Hypothalamus (tissue), 51 donors: ENCODE measurements at regions not wholly inside any gene's neighbourhood (a gene's known extent, or its start where the extent isn't known, plus 50 kb on each side); places are given as distances from the start of the nearest gene placed in this dataset.
"Not testable (repeated sequence)": the region's sequence is repeated elsewhere in the genome, so short reads cannot be mapped to it uniquely, and the experiment has no call there.

ENCODE experiments used
- DNase-seq, 51 donors: peaks; one replicate each; lab custom pipeline; 2025; lab: John Stamatoyannopoulos, UW

DNA sequence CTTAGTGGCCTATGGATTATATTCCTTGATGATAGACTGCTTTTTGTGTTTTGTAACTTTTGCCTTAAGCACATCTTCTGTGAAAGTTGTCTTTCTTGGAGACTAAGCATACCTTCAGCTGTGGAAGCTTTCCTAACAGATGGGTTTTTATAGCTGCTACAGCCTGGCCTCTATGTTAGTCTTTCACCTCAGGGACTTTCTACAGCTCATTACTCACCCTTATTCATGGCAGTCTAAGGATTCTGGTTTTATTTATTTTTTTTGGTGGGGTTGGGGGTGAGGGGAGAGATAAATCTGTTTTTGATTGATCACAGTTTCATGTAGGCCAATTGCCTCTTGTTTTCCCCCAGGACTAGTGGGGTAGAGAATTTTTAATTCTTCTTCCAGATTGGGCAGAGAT, 219.9 kb downstream of the DKK1 start:
- no peak for DNase-seq

DNA sequence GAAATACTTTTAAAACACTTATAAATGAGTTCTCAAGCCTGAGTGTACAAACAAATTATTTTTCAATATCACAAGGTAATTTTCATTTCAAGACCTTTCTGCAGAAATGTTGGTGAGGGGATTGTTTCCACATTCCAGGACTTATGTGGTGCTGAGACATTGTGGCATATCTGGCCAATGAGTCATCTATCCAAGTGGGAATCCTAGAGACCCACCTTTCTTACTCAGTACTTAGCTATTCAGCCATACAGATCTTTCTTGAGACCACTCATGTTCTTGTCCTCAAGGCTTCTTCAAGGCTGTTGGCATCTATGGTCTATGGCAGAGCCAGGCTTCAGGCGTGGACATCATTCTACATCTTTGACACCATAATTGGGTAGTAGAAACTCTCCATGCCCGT, 225.4 kb downstream of the DKK1 start:
- DNase-seq, result no peak

DNA sequence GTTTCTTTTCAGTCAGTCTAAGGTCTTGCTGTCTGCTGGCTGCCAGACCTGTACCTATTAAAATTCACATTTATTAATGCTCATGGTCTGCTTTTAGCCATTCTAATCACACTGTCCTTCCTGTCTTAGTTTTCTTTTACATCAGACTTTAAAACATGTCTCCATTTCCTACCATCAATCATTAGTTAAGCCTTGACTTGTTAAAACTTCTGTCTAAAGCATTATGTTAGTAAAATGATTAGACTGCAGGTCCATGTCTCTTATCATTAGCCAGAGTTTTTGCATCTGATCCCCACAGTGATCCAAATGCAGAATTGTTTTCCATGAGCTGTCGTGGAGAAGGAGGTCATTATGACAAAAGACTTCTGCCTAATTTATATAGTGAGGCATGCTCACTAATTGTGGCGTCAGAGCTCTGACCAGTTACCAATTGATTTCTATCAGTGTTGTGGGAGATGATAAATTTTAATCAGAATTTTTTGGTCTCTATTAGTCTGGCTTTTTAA, 226.5 kb downstream of the DKK1 start:
- DNase-seq, result no peak

DNA sequence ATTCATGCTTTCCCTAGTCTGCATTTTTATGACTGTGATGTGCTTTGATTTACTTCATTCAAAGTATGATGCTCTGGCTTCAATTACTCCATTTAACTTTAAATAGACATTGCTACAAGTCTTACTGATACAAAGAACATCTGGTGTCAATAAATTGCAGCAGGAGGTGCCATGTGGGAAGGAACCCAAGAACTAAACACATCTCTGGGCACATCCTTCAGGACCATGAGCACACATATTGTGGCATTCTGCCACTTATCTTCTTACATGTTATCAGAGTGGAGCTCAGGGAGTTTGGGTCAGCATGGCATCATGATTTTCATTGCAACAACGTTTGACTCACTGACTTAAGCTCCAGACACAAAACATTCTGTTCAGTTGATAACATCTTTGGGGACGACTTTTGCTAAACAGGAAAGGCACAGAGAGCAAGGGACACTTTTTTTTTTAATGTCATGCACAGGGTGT, 227.0 kb downstream of the DKK1 start:
- no peak for DNase-seq

DNA sequence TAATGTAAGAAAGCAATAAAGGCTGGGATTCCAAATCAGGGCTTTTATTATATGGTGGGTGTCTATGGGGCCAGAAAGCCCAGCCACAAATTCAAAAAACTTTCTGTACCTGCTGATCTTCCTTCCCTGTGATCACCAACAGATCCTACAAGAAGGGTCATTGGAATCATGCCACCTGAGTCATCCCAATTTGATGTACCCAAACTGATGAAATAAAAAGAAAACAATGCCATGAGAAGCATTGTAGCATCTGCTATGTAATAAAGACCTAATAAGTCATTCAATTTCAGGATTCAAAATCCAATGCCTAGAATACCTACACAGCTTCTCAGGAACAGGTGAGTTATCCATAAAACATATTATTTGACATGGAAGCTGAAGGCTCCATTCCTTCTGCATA, 228.8 kb downstream of the DKK1 start:
- no peak for DNase-seq

DNA sequence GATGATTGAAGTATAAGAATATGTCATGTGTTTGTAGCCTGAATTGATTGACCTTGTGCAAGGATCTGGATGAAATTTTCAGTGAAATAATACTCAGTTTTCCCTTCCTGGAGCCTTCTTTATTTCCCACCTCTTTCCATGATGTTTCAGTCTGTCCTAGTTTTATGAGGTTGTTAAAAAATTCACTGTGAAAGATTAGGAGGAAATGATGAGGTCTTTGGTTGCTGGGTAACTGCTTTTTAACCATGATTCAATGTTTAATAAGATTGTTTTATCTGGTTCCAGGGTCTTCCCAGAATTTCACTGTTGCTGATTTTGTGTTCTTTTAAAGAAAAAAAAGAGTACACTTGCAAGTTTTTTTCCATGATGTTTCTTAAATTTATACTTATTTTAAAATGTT, 221.5 kb downstream of the MBL2 start:
- DNase-seq, result no peak

DNA sequence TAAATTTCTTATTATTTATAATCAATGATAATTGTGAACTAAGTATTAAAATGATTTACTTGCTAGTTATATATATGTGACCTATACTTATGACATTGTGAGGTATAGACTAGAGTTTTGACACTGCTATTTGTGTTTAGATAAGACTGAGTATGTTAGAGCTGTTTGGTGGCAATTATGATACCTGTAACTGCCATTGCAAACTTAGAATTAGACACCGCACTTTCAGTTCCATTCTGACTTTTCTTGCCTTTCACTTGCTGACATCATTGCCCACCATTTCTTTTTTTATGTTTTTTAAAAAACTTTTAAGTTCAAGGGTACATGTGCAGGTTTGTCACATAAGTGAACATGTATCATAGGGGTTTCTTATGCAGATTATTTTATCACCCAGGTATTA, 214.5 kb downstream of the MBL2 start:
- no peak for DNase-seq

DNA sequence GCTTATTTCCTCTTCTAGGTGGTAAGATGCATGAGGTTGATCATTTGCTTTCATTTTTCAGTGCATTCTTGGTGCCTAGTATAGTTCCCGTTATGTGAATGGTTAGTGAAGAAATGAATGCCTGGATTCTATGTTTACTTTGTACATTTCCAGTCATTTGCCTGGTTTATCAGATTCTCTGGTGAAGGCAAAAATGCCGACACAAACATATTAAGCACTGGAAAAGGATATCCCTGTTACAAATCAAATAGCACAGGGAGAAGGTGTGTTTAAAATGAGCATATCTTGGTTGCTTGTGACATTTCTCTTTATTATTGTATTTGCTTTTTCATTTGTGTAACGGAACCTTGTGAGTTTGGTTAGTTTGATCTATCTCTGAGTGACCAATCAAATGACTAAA, 211.3 kb downstream of the MBL2 start:
- DNase-seq, result no peak

DNA sequence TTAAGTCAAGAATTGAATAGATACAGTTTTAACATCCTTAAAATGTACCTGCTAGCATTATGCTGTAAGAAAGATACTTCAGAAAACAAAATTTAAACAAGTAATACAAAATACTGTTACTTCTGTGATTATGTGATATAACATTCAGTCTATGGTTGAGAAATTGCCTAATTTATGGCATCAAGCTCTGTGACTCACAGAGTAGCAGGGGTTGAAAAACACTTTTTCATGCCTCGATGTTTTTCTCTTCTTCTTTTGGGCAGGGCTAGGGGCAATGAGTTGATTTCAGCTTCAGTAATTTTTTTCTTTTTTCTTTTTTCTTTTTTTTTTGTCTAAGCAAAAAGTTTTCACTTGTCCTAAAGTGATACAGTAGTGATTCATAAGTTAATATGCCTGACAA, 209.2 kb downstream of the MBL2 start:
- no peak for DNase-seq

DNA sequence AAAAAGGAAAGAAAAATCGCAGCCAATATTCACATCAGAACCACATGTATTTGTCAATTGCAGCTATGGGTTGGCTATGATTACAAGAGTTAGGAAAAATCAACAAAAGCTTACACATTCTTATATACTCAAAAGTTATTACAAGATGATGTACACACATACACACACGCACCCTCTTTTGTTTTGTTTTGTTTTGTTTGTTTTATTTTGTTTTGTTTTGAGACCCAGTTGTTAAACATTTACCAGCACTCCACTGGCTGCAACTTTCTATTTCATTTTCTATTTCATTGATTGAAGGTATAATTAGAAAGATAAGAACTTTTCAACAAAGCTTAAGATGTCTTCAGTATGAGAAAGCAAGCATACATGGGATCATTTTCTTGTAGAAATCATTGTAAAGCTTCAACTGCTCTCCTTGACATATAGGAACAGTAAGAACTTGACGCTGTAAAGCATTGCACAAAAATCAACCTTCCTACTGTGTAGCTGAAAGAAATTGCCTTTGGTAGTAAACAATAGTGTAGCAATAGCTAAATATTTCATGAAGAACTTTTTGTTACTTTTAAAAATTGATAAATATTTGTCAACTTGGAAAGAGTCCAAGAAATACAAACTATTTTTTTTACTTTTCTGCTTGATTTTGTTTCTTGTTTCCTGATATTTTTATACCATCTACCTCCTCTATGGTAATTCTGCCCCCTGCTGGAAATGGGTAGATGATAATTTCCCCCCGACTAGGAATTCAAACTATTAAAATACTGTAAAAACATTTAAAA, 205.9 kb downstream of the MBL2 start:
- DNase-seq, result no peak

DNA sequence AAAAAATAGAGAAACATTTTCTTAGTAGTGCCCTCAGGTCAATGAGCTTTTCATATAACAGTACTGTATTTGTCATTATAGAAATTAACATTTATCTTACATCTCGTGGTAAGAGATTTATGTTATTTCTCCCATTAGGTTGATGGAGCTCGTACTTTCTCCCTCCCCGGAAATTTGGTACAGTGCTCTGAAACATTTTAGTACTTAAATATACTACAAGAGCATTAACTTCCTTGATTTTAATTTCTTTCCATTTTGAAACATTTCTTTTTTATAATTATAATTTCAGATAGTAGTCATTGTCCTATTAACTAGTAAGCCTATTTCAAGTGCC, 205.4 kb downstream of the MBL2 start:
- DNase-seq, result no peak

DNA sequence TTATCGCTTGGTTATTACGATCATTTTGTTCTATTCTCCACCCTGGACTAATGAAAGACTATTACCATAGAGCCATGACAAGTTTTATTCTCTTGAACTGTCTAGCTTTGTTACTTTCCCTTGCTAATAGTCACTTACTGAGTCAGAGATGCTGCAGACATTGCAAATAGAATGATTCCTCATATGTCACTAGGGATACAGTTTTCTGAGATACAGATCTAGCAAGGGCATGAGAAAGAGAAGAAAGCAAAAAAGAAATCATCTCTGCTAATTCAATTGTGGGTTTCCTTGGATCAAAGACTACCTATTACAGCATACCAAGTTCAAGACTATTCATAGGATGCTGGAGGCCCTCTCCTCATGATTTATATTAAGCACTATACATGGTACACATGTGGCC, 204.3 kb downstream of the MBL2 start:
- DNase-seq, result no peak

DNA sequence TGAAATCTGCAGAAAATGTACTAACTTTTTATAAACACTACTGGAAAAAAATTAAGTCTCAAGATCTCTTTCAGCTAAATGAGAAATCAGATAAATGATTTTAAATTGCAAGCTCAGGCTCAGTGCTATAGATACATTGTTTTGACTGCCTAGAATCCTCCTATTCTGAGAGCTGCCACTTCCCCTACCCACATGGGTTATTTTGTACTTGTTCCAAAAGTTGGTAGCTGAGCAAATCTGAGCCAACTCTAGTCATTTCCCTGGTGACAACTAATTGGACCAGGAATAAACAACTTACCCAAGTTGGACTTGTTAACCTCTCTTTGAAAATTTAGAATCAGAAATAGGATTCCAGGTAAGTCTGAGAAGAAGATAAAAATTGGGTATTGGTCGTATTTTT, 202.1 kb downstream of the MBL2 start:
- no peak for DNase-seq

DNA sequence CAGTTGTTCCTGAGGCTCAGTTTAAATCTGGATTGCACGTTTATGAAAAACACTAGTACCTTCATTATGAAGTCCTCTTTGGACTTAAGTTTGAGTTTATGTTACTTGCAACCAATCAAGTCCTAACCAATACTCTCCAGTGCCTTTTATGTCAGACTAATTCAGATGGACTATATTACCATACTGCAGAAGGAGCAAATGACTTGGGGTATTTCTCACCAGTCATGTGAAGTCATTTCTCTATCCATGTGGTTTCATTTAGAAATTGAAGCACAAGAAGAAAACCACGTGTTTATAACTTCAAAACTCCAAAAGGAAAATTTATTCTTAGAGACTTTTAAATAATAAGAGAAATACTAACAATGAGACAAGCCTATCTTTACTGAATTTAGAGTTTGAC, 201.6 kb downstream of the MBL2 start:
- no peak for DNase-seq

DNA sequence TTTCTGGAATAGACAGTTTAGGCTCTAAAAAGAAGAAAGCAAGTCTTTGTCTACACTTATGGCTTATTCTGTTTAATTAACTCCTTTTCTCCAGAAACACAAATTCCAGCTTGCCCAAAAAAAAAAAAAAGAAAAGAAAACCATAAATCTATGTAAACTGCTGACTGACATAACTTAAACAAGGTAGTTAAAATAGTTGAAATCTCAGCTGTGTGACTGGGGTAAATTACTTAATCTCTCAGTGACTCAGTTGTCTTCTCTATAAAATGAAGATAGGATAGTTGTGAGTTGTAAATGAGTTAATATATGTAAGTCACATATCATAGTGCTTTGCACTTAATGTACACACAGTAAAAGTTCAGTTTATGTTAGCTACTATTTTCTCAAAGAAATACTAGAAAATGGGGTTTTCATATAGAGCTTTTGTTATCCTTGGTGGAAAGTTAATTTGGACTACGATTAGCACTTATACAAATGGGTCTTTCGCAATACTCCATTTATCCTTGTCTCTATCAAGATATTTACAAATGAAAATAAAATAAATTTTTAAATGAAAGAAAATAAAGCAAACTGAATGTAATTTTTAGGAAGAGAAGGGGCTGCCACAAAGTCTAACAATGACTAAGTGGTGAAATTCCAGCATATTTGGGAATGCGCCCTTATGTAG, 200.9 kb downstream of the MBL2 start:
- no peak for DNase-seq

DNA sequence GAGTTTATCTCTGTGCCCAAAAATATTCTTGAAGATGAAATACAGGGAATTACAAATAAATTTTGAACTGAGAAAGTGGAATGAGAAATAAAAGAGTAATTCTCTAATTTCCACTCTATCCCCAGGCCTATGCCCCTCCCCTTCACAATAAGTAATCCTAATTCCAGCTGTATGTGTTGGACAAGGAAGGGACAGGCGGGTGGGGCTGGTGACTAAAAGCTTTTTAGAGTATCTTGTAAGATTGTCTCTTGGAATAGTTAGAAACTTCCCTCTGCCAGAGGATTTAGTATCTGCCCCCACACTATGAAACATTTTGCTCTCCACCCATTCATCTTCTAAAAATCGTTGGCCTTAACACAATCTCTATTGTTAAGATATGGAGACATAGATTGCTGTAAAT, 199.2 kb downstream of the MBL2 start:
- DNase-seq, result no peak

DNA sequence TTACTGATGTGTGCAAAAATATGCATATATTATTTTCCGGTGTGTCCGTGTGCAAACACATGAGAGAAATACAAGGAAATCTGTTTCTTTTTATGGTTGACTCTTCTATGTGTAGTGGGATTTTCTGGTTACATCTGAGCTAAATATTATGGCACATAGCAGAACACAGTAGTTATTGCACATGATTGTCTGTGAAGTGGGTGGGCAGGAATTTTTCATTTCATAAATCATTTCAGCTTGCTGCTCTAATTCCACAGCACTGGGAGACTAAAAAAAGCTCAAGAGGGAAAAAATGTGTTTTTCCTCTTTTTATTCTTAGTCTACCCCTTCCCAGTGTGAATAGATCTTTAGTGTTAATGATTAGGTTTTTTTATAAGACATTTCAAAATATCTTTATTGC, 197.9 kb downstream of the MBL2 start:
- DNase-seq, result no peak

DNA sequence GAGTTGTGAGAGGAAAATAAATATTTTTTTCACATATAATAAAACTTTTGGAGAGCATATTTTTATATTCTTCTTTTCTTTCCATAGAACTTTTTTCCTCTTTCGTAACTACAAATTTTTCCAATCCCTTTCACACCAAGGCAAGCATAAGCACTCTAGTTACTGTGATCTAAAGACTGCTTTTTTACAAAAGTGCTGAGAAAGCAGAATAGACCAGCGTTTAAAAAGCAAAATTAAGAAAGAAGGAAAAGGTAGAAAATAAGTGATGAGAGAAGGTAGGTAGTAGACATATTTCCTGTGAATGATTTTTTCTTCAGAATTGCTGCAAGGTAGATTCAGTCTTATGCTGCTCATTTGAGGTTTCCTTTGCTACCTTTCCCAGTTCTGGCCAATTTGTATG, 195.5 kb downstream of the MBL2 start:
- no peak for DNase-seq

DNA sequence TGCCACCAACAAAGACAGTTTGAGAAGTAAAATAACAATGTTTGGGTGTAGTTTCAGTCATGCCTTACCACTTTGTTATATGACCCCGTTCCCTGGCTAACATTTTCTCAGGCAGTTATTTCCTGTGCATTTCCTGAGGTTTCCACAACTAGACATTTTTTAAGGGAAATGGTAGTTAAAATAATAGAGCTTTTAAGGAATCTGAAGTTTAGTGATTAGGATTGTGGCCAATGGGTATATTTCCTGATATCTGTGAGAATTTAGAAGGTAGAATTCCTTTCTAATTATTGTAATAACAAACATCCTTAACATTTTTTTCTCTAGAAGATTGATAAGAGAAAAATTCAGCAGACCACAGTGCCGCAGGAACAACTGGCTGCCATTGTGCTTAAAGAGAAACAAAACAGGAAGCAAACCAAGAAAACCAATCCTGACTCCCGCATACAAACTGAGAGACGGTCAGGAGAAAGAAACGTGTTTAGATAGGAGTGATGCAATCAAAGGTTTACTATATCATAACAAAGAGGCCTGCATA, 193.6 kb downstream of the MBL2 start:
- DNase-seq, result no peak

DNA sequence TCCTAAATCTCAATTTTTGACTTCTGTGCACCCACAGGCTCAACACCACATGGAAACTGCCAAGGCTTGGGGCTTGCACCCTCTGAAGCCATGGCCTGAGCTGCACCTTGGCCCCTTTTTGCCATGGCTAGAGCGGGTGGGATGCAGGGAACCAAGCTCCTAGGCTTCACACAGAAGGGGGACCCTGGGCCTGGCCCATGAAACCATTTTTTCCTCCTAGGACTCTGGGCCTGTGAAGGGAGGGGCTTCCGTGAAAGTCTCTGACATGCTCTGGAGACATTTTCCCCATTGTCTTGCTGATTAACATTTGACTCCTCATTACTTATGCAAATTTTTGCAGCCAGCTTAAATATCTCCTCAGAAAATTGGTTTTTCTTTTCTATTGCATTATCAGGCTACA, 190.9 kb downstream of the MBL2 start:
- DNase-seq, result not testable (repeated sequence)

DNA sequence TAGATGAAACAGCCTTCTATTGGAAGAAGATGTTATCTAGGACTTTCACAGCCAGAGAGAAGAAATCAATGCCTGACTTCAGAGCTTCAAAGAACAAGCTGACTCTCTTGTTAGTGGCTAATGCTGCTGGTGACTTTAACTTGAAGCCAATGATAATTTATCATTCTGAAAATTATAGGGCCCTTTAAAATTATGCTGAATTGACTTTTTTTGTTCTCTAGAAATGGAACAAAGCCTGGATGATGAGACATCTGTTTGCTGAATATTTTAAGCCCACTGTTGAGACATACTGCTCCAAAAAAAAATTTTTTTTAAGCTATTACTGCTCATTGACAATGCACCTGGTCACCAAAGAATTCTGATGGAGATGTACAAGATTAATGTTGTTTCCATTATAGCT, 189.2 kb downstream of the MBL2 start:
- no peak for DNase-seq

DNA sequence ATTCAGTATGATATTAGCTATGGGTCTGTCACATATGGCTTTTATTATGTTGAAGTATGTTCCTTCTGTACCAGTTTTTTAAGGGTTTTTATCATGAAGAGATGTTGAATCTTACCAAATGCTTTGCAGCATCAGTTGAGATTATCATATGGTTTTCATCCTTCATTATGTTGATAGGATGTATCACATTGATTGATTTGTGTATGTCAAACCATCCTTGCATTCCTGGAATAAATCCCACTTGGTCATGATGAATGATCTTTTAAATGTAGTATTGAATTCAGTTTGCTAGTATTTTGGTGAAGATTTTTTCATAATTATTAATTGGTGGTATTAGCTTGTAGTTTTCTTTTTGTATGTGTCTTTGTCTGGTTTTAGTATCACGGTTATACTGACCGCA, 185.9 kb downstream of the MBL2 start:
- DNase-seq, result no peak
